ENCODE measurements at regions not wholly inside any gene's neighbourhood (a gene's known extent, or its start where the extent isn't known, plus 50 kb on each side); places are given as distances from the start of the nearest gene placed in this dataset.

- TF ChIP-seq EGR1 (IDR thresholded peaks at IDR 0.05), result no peak
- no peak for TF ChIP-seq TCF12 (IDR thresholded peaks at IDR 0.05; ENCODE audit: low read depth)
- no peak for TF ChIP-seq REST (IDR thresholded peaks at IDR 0.05; ENCODE audit: low read depth)
- no peak for TF ChIP-seq MAX (IDR thresholded peaks at IDR 0.05)
- no peak for TF ChIP-seq CEBPB (IDR thresholded peaks at IDR 0.05)
- TF ChIP-seq EP300 (IDR thresholded peaks at IDR 0.05; ENCODE audit: borderline replicate concordance), result no peak
- no peak for TF ChIP-seq ZBTB7A (IDR thresholded peaks at IDR 0.05; ENCODE audit: low read depth)
- no peak for TF ChIP-seq NFIC (IDR thresholded peaks at IDR 0.05)
Observed at GRCh38 chr11:28792856-28793255, 684.7 kb downstream of the METTL15 start.

All from Ishikawa (cell line).